CD14-positive monocyte (primary cell): ENCODE measurements at regions not wholly inside any gene's neighbourhood (a gene's known extent, or its start where the extent isn't known, plus 50 kb on each side); places are given as distances from the start of the nearest gene placed in this dataset.
"Not testable (repeated sequence)": the region's sequence is repeated elsewhere in the genome, so short reads cannot be mapped to it uniquely, and the experiment has no call there.

Experiments used
- DNase-seq, 3 donors: peaks; one replicate each; pipeline ENCODE4 v3.0.0-alpha.2; 2011 to 2022
- H2AFZ ChIP-seq: 2 replicates; pipeline ENCODE4 v1.6.0; 2012; ENCODE audit warnings: mild to moderate bottlenecking, low read depth, low read length, inconsistent platforms; ENCODE audit not compliant: insufficient read depth, poor library complexity, severe bottlenecking
- H3K27ac ChIP-seq, 2 donors: 1 replicate in 1 of 2; 2 replicates in 1 of 2; pipeline ENCODE4 v1.5.1; 2012 to 2013; ENCODE audit warnings: low read length in 2 of 2, control low read depth in 1 of 2, inconsistent platforms in 1 of 2, low read depth in 1 of 2, mild to moderate bottlenecking in 1 of 2
- H3K27me3 ChIP-seq, 2 donors: one replicate each; pipeline versions ENCODE4 v1.6.0 to v1.6.1; 2011 to 2013; ENCODE audit warnings: low read length in 2 of 2; ENCODE audit not compliant: control insufficient read depth in 2 of 2, insufficient read depth in 2 of 2
- H3K36me3 ChIP-seq, 2 donors: replicated peaks in 1 of 2; 1 replicate in 1 of 2; 2 replicates in 1 of 2; pipeline versions ENCODE4 v1.5.1 to v1.6.1; 2012 to 2013; ENCODE audit warnings: low read length in 2 of 2, control low read depth in 1 of 2, inconsistent platforms in 1 of 2, mild to moderate bottlenecking in 1 of 2; ENCODE audit not compliant: insufficient read depth in 2 of 2, control insufficient read depth in 1 of 2
- H3K4me1 ChIP-seq, 2 donors: 1 replicate in 1 of 2; 2 replicates in 1 of 2; pipeline versions ENCODE4 v1.5.1 to v1.6.1; 2012 to 2013; ENCODE audit warnings: low read length in 2 of 2, control low read depth in 1 of 2, inconsistent platforms in 1 of 2, mild to moderate bottlenecking in 1 of 2, moderate library complexity in 1 of 2; ENCODE audit not compliant: insufficient read depth in 2 of 2, control insufficient read depth in 1 of 2
- H3K4me2 ChIP-seq: replicated peaks from 2 replicates; pipeline ENCODE3; 2012; ENCODE audit warnings: low read length, moderate library complexity, mild to moderate bottlenecking; ENCODE audit not compliant: poor library complexity, severe bottlenecking; ENCODE audit errors: extremely low read depth
- H3K4me3 ChIP-seq, 3 experiments: fragments of 200-600 bp in 1 of 3; sonication (generic) in 1 of 3; replicated peaks in 1 of 3; 1 replicate in 2 of 3; 2 replicates in 1 of 3; pipeline ENCODE4 v1.5.1; 2011 to 2013; ENCODE audit warnings: low read length in 3 of 3, mild to moderate bottlenecking in 3 of 3, control low read depth in 2 of 3, low read depth in 2 of 3, inconsistent platforms in 1 of 3, moderate library complexity in 1 of 3
- H3K79me2 ChIP-seq: 2 replicates; pipeline ENCODE4 v1.6.0; 2012; ENCODE audit warnings: mild to moderate bottlenecking, control low read depth, inconsistent platforms, low read length, moderate library complexity; ENCODE audit not compliant: insufficient read depth
- H3K9ac ChIP-seq: 2 replicates; pipeline ENCODE4 v1.6.0; 2017; ENCODE audit warnings: low read length, mild to moderate bottlenecking; ENCODE audit not compliant: insufficient read depth, poor library complexity, severe bottlenecking
- H3K9me3 ChIP-seq, 2 donors: replicated peaks in 1 of 2; 1 replicate in 1 of 2; 2 replicates in 1 of 2; pipeline versions ENCODE4 v1.5.1 to v1.6.1; 2012 to 2013; ENCODE audit warnings: low read length in 2 of 2, control low read depth in 1 of 2; ENCODE audit not compliant: control insufficient read depth in 1 of 2, insufficient read depth in 1 of 2
- H4K20me1 ChIP-seq: 2 replicates; pipeline ENCODE4 v1.6.0; 2012; ENCODE audit warnings: mild to moderate bottlenecking, low read length, control low read depth, moderate library complexity; ENCODE audit not compliant: insufficient read depth
- H3K27ac Mint-ChIP-seq, 7 donors: one replicate each; pipeline ENCODE4 v1.8.0; 2020; ENCODE audit warnings: mild to moderate bottlenecking in 7 of 7, mixed read lengths in 7 of 7, moderate library complexity in 6 of 7, inconsistent platforms in 2 of 7
- H3K27me3 Mint-ChIP-seq, 3 donors: one replicate each; pipeline ENCODE4 v1.8.0; 2021 to 2022; ENCODE audit warnings: low read depth in 3 of 3, mild to moderate bottlenecking in 3 of 3, mixed read lengths in 3 of 3, moderate library complexity in 3 of 3, inconsistent platforms in 1 of 3
- H3K36me3 Mint-ChIP-seq, 2 donors: one replicate each; pipeline ENCODE4 v1.8.0; 2020; ENCODE audit warnings: mixed read lengths in 2 of 2, inconsistent platforms in 1 of 2, mild to moderate bottlenecking in 1 of 2
- H3K4me1 Mint-ChIP-seq: one replicate; pipeline ENCODE4 v1.8.0; 2020; ENCODE audit warnings: mild to moderate bottlenecking, mixed read lengths
- H3K4me3 Mint-ChIP-seq, 2 donors: one replicate each; pipeline ENCODE4 v1.8.0; 2020; ENCODE audit warnings: mild to moderate bottlenecking in 2 of 2, mixed read lengths in 2 of 2, moderate library complexity in 1 of 2
- H3K9me3 Mint-ChIP-seq, 7 donors: one replicate each; pipeline ENCODE4 v1.8.0; 2020 to 2022; ENCODE audit warnings: mixed read lengths in 7 of 7, mild to moderate bottlenecking in 6 of 7, moderate library complexity in 6 of 7, inconsistent platforms in 2 of 7
- CTCF ChIP-seq: fragments of 200-600 bp; IDR thresholded peaks from one replicate; pipeline ENCODE4 v1.8.0; 2022; ENCODE audit warnings: antibody characterized with exemption, mild to moderate bottlenecking
- WGBS: methylation state at CpG from one replicate; pipeline ENCODE4 v1.1.5; 2013; ENCODE audit warnings: missing lambda C conversion rate; ENCODE audit not compliant: insufficient coverage; 5-methylcytosine and 5-hydroxymethylcytosine counted together
- intact Hi-C, 2 donors: fragments of 100-400 bp; cut with micrococcal nuclease; formaldehyde crosslinking; loops; one replicate each; pipeline versions ENCODE4 v1.15.0 to v1.15.1; 2023

GRCh38 chr3:194064380-194065332 lies 71.3 kb upstream of the HES1 start:
- WGBS: 53% methylated on average over 4 of the region's 8 CpGs
- no peak overlapping the region for H3K9ac ChIP-seq
- peaks cover 0 to 4% of the 10 kb centered on the region in 2 donors for H3K27me3 ChIP-seq
- H3K27me3 Mint-ChIP-seq: peaks cover 3 to 19% (median 4%) of the 10 kb centered on the region in 3 donors
- no peak overlapping the region for H3K27ac Mint-ChIP-seq
- TF ChIP-seq CTCF: no peak
- H3K4me1 ChIP-seq: peaks cover 11 to 13% of the 10 kb centered on the region in 2 donors
- H3K9me3 Mint-ChIP-seq: peaks cover 0 to 13% (median 8%) of the 10 kb centered on the region in 7 donors
- no peak overlapping the region for H3K4me2 ChIP-seq
- no peaks in the 10 kb centered on the region for H3K9me3 ChIP-seq
- peaks cover 2 to 6% of the 10 kb centered on the region in 2 donors for H3K36me3 Mint-ChIP-seq
- H3K4me1 Mint-ChIP-seq: peaks cover 25% of the 10 kb centered on the region
- no peaks in the 10 kb centered on the region for H3K36me3 ChIP-seq
- no peak for DNase-seq
- no peak overlapping the region for H2AFZ ChIP-seq
- H3K4me3 Mint-ChIP-seq: peak overlapping the region in 1 of 2 donors; percentile 8
- H3K4me3 ChIP-seq: no peak overlapping the region
- no peaks in the 10 kb centered on the region for H3K79me2 ChIP-seq
- no peak overlapping the region for H3K27ac ChIP-seq
- H4K20me1 ChIP-seq: no peaks in the 10 kb centered on the region
- intact Hi-C loops: no loop called here

GRCh38 chr3:194067327-194067726 lies 68.6 kb upstream of the HES1 start:
- H2AFZ ChIP-seq, H3K27ac ChIP-seq, H3K4me2 ChIP-seq, H3K4me3 ChIP-seq, H3K4me3 Mint-ChIP-seq, DNase-seq, H3K9me3 ChIP-seq, H4K20me1 ChIP-seq, H3K9ac ChIP-seq, H3K79me2 ChIP-seq, intact Hi-C loops, H3K36me3 Mint-ChIP-seq, H3K36me3 ChIP-seq: not testable (repeated sequence)
- Mint-ChIP-seq H3K27ac (peak overlapping the region in 1 of 7 donors; percentile 23), H3K4me1 (peaks cover 44% of the 10 kb centered on the region), H3K27me3 (peaks cover 16 to 37% (median 21%) of the 10 kb centered on the region in 3 donors), H3K9me3 (peaks cover 0 to 16% (median 8%) of the 10 kb centered on the region in 7 donors)
- Histone ChIP-seq H3K4me1 (peaks cover 26 to 33% of the 10 kb centered on the region in 2 donors), H3K27me3 (peaks cover 11 to 17% of the 10 kb centered on the region in 2 donors)
